ENCODE measurements at regions not wholly inside any gene's neighbourhood (a gene's known extent, or its start where the extent isn't known, plus 50 kb on each side); places are given as distances from the start of the nearest gene placed in this dataset.

GRCh38 chr4:12270546-12270945 lies 841.9 kb upstream of the HS3ST1 start:
- DNase-seq, result no peak

- no peak for DNase-seq
Measured at GRCh38 chr4:12265554-12265953, 836.9 kb upstream of the HS3ST1 start.

- no peak for DNase-seq
Measured at GRCh38 chr4:12260453-12260852, 831.8 kb upstream of the HS3ST1 start.

GRCh38 chr4:12244973-12245372 lies 816.3 kb upstream of the HS3ST1 start:
- DNase-seq, result no peak

GRCh38 chr4:12242354-12242753 lies 813.7 kb upstream of the HS3ST1 start:
- DNase-seq, result no peak

GRCh38 chr4:12239897-12240636 lies 811.4 kb upstream of the HS3ST1 start:
- DNase-seq, result no peak

GRCh38 chr4:12231098-12231497 lies 802.4 kb upstream of the HS3ST1 start:
- no peak for DNase-seq

- DNase-seq, result peak; percentile 31
Measured at GRCh38 chr4:12221031-12221430, 792.3 kb upstream of the HS3ST1 start.

GRCh38 chr4:12211636-12212035 lies 782.9 kb upstream of the HS3ST1 start:
- no peak for DNase-seq

GRCh38 chr4:12207396-12207795 lies 778.7 kb upstream of the HS3ST1 start:
- no peak for DNase-seq

- DNase-seq, result no peak
Measured at GRCh38 chr4:12206091-12206490, 777.4 kb upstream of the HS3ST1 start.

- no peak for DNase-seq
Measured at GRCh38 chr4:12203945-12204344, 775.3 kb upstream of the HS3ST1 start.

GRCh38 chr4:12200226-12200625 lies 771.5 kb upstream of the HS3ST1 start:
- DNase-seq, result no peak

- no peak for DNase-seq
Measured at GRCh38 chr4:12186526-12186925, 757.8 kb upstream of the HS3ST1 start.

- no peak for DNase-seq
Measured at GRCh38 chr4:12178614-12179610, 750.2 kb upstream of the HS3ST1 start.

- no peak for DNase-seq
Measured at GRCh38 chr4:12177416-12177815, 748.7 kb upstream of the HS3ST1 start.

GRCh38 chr4:12173496-12173895 lies 744.8 kb upstream of the HS3ST1 start:
- DNase-seq, result no peak

- no peak for DNase-seq
Measured at GRCh38 chr4:12172198-12172973, 743.7 kb upstream of the HS3ST1 start.

- no peak for DNase-seq
Measured at GRCh38 chr4:12170308-12170707, 741.6 kb upstream of the HS3ST1 start.

- DNase-seq, result peak; percentile 29
Measured at GRCh38 chr4:12165616-12166015, 736.9 kb upstream of the HS3ST1 start.

GRCh38 chr4:12146339-12146738 lies 717.6 kb upstream of the HS3ST1 start:
- no peak for DNase-seq

- no peak for DNase-seq
Measured at GRCh38 chr4:12145768-12146167, 717.1 kb upstream of the HS3ST1 start.

- no peak for DNase-seq
Measured at GRCh38 chr4:12145106-12145505, 716.4 kb upstream of the HS3ST1 start.
